ENCODE measurements at regions not wholly inside any gene's neighbourhood (a gene's known extent, or its start where the extent isn't known, plus 50 kb on each side); places are given as distances from the start of the nearest gene placed in this dataset.
"Not testable (repeated sequence)": the region's sequence is repeated elsewhere in the genome, so short reads cannot be mapped to it uniquely, and the experiment has no call there.

GRCh38 chr20:23299673-23300050 lies 50.9 kb upstream of the NXT1 start:
- no peak for DNase-seq

- no peak for DNase-seq
Observed at GRCh38 chr20:23298926-23299672, 51.5 kb upstream of the NXT1 start.

DNA sequence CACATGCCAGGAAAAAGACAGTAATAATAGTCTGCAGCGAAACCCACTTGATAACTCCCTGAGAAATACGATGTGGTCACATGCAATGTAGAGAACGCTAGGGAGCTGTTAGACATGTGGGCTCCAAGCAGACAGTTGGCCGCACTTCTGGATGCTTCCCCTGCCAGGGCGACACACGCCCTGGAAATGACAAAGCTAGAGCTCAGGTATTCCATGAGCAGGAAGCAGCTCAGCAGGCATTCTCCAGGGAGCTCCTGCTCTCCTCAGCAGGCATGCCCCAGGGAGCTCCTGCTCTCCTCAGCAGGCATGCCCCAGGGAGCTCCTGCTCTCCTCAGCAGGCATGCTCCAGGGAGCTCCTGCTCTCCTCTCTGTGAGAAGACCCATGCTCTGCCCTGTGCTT lies 52.4 kb upstream of the NXT1 start:
- DNase-seq: no peak

DNA sequence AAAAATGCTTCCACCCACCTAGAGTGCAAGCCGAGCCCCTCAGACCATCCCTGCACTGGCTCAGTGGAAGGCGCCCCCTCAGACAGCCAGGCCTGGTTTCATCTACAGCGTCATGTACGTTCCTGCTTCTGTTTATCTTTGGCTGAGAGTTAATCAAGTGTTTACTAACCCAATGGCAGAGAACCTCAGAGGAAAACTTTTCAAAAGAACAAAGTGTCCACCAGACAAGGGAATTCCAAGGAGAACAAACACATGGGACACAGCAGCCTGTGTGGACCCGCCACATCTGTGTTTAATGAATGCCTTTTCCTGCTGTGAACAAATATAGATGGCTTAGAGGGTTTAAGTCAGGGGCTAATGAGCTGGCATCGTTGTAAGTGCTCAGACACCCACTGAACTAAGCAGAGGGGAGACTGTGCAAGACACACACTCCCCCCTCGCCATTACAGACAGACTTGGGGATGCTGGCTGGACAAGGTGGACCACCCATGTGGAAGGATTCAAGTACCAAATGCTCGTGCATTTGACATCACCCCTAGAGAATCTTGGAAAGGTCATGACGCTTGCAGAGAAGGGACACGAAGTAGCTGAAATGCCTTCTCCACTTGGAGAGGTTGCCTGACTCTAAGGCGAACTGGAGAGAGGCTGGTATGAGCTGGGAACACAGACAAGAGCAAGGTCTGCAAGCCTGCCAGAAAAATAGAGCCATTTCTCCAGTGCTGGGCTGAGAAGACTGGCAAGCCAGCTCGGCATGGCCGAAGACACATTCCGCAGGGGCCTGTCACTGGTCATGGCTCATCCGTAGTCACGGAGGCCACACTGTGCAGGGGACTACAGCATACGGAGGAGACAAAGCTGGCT lies 53.5 kb upstream of the NXT1 start:
- no peak for DNase-seq

- DNase-seq: no peak
Observed at GRCh38 chr20:23295934-23296333, 54.7 kb upstream of the NXT1 start.

DNA sequence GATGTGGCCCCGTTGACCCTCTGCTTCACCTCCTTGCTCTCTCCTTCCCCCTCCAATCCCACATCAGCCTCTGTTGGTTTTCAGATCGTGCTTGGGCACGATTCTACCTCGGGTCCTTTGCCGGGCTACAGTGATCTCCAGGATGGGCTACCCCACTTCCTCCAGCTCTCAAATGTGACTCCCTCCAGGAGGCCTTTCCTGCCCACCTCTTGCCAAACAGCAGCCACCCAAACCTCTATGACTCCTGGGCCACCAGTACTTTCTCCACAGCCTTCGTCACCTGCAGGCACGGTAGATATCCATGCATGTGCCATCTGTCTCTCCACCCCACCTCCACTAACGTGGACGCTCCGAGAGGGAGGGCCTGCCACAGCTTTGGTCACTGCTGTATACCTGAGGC lies 55.9 kb upstream of the NXT1 start:
- DNase-seq: no peak

DNA sequence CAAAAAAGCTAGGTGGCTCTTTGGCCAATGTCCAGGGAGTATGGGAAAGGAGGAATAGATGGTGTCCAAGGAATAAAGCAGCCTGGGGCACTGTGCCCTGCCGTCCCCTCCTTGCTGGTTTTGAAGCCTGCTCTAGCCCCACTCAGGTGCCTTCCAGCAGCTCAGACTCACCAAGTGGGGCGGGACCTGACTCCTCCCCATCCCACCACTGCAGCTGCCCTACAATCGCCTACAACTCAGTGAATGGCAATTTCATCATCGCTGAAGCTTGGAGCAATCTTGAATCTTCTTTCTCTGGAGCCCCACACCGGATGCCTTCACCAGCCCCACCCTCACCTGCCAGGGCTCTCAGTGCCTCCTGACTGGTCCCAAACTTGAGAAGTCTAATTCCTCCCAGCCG lies 56.4 kb upstream of the NXT1 start:
- no peak for DNase-seq

GRCh38 chr20:23293689-23294088 lies 56.9 kb upstream of the NXT1 start:
- DNase-seq: no peak

DNA sequence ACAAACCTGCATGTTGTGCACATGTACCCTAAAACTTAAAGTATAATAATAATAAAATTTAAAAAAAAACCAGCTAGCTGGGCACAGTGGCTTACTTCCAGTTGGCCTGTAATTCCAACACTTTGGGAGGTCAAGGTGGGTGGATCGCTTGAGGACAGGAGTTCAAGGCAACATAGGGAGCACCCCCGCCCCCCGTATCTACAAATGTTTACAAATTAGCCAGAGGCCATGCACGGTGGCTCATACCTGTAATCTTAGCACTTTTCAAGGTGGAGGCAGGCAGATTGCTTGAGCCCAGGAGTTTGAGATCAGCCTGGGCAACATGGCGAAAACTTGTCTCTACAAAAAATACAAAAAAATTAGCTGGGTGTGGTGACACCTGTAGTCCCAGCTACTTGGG lies 58.3 kb upstream of the NXT1 start:
- not testable (repeated sequence) for DNase-seq

DNA sequence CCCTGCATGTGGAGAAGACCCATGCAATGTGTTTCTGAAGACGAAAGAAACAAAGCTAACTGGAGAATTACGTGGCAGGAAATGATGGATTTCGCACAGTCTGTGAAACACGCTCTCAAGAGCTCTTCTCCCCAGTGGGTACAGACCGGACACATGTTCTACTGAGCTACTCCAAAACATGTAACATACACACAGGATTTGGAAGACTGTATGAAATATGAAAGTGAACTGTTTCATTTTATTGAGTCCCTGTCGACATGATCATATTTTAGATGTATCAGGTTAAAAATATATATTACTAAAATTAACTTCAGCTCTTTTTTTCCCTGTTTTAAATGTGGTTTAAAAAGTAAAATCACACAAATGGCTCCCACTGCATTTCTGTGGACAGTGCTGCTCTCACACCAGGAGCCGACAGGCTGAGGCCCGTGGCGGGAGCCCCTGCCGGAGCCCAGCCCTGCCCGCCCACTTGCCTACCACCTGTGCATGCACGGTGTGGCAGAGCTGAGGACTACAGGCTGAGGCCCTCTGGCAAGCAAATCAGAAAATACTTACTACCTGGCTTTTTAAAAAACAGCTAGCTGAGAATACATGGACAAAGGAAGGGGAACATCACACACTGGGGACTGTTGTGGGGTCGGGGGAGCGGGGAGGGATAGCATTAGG lies 58.9 kb upstream of the NXT1 start:
- no peak for DNase-seq

GRCh38 chr20:23290761-23291574 lies 59.6 kb upstream of the NXT1 start:
- DNase-seq: no peak

- no peak for DNase-seq
Observed at GRCh38 chr20:23289724-23290395, 60.7 kb upstream of the NXT1 start.

DNA sequence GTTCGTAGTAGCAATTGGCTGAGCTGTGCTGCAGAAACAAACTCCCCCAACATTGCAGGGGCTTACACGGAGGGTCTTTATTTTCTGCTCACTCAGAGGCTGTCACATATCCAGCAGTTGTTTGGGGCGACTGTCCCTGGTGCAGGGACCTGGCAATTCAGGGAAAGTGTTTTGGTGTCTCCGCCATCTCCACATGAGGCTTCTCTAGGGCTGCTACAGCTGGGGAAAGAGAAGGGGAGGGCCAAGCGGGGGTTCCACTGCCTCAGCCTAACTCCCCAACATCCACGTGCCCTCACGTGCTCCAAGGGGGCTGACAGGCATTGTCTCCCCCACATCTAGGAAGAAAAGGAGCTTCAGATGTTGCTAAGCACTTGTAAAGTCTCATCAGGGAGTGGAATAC lies 61.3 kb upstream of the NXT1 start:
- no peak for DNase-seq

GRCh38 chr20:23287354-23288190 lies 63.0 kb upstream of the NXT1 start:
- no peak for DNase-seq

DNA sequence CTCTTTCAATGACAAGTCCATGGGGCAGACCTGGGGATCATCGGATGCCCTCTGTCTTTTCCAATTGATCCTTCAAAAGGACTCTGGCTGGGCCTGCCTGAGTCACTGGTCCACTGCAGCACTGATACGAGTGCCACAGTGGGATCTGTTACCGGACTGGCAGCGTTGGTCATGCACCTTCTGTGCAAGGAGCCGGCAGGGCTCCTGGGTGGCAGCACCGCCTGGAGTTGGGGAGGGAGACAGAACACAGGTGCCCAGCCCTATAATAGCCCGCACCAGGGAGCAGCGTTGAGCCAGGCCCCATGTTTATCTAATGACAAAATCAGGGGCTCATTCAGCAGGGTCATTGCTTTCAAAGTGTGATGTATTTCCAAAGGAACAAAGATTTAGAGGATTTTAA lies 64.2 kb upstream of the NXT1 start:
- no peak for DNase-seq

- no peak for DNase-seq
Observed at GRCh38 chr20:23285536-23285935, 65.1 kb upstream of the NXT1 start.

GRCh38 chr20:23284009-23284408 lies 66.6 kb upstream of the NXT1 start:
- DNase-seq: no peak

DNA sequence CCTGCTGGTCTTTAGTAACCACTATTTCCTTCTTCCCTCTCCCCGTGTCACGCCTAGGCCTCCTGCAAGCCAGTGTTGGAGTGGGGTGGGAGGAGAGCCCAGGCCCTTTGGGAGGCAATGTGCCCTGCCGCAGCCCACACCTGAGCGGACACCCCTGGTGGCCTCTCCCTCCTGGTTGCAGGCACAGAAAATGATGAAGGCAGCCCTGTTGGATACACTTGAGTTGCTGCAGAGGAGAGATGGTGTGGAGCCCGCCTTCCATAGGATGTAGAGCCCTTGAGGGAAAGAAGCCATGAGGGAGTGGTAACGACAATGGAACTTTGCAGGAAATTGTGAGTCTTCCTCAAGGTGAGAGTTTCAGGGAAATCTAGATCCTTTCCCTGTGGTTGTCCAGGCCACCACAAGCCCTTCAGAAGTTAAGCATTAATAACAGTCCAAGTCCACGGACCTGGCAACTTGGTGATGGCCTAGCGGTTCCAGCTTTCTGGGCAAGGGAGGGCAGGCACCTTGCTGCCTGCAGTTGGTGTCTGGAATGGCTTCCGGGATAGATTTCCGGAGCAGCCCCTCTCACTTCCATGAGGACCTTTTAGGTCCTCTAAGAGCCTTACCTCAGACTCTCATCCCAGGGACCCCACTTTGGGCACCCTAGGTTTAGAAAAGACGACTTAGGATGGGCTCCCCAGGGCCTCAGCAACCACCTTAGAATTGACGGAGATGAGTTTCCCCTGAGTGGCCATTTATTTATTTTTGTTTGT lies 67.3 kb upstream of the NXT1 start:
- DNase-seq: no peak

DNA sequence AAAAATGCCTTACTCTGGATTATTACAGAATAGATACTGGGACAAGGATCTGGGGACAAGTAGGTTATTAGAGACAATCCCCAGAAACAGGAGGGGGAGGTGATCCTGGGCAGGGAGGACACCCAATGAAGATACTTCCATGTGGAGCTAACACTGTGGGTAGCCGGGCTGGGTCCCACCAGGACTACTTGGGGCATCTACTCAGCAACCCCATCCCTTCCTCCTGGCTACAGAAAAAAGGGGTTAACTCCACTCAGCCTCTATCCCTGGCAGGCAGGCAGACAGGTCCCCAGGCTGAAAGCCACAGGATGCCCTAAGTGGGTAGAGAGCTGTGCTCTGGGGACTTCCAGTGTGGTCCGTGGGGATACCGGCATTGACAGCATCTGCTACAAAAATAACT lies 68.0 kb upstream of the NXT1 start:
- DNase-seq: no peak

GRCh38 chr20:23282111-23282510 lies 68.5 kb upstream of the NXT1 start:
- no peak for DNase-seq

- DNase-seq: no peak
Observed at GRCh38 chr20:23279836-23280235, 70.8 kb upstream of the NXT1 start.

Data from activated naive CD4-positive, alpha-beta T cell treated with Interleukin-2 at 50 U/mL for 16 hours (primary cell).